HG03066 (cell line): ENCODE measurements at regions not wholly inside any gene's neighbourhood (a gene's known extent, or its start where the extent isn't known, plus 50 kb on each side); places are given as distances from the start of the nearest gene placed in this dataset.
"Not testable (repeated sequence)": the region's sequence is repeated elsewhere in the genome, so short reads cannot be mapped to it uniquely, and the experiment has no call there.

Experiments
- ATAC-seq: cut with Tn5 transposase; IDR thresholded peaks from one replicate; pipeline ENCODE4 v1.9.1; 2021; ENCODE audit warnings: low read depth; ENCODE audit not compliant: unreplicated experiment

GRCh38 chr1:217140041-217140901 is 417.0 kb upstream of the ESRRG start:
- ATAC-seq: no peak

- ATAC-seq: no peak
Observed at GRCh38 chr1:217139513-217139912, 416.3 kb upstream of the ESRRG start.

- no peak for ATAC-seq
Observed at GRCh38 chr1:217138799-217139466, 415.7 kb upstream of the ESRRG start.

- ATAC-seq: no peak
Observed at GRCh38 chr1:217138173-217138765, 415.0 kb upstream of the ESRRG start.

- no peak for ATAC-seq
Observed at GRCh38 chr1:217137210-217137881, 414.1 kb upstream of the ESRRG start.

- ATAC-seq: no peak
Observed at GRCh38 chr1:217136895-217137205, 413.6 kb upstream of the ESRRG start.

GRCh38 chr1:217135987-217136894 is 413.0 kb upstream of the ESRRG start:
- ATAC-seq: no peak

- ATAC-seq: no peak
Observed at GRCh38 chr1:217135569-217135915, 412.3 kb upstream of the ESRRG start.

- ATAC-seq: no peak
Observed at GRCh38 chr1:217134857-217135568, 411.8 kb upstream of the ESRRG start.

GRCh38 chr1:217133958-217134856 is 411.0 kb upstream of the ESRRG start:
- ATAC-seq: no peak

- ATAC-seq: no peak
Observed at GRCh38 chr1:217133092-217133491, 409.9 kb upstream of the ESRRG start.

- ATAC-seq: not testable (repeated sequence)
Observed at GRCh38 chr1:217123340-217123739, 400.1 kb upstream of the ESRRG start.

- no peak for ATAC-seq
Observed at GRCh38 chr1:217117973-217118465, 394.8 kb upstream of the ESRRG start.

GRCh38 chr1:217115404-217116380 is 392.5 kb upstream of the ESRRG start:
- no peak for ATAC-seq

- no peak for ATAC-seq
Observed at GRCh38 chr1:217109928-217110327, 386.7 kb upstream of the ESRRG start.

GRCh38 chr1:217106231-217106901 is 383.1 kb upstream of the ESRRG start:
- ATAC-seq: no peak

GRCh38 chr1:217105437-217105836 is 382.2 kb upstream of the ESRRG start:
- no peak for ATAC-seq
